GM21390 (cell line): ENCODE measurements at regions not wholly inside any gene's neighbourhood (a gene's known extent, or its start where the extent isn't known, plus 50 kb on each side); places are given as distances from the start of the nearest gene placed in this dataset.
"Not testable (repeated sequence)": the region's sequence is repeated elsewhere in the genome, so short reads cannot be mapped to it uniquely, and the experiment has no call there.

Experiments used
- ATAC-seq: cut with Tn5 transposase; IDR thresholded peaks from one replicate; pipeline ENCODE4 v1.9.1; 2021; ENCODE audit not compliant: unreplicated experiment

- no peak for ATAC-seq
These were observed 226.4 kb upstream of the MON1B start for GRCh38 chr16:76964464-76965154.

GRCh38 chr16:76970087-76970744 is 220.8 kb upstream of the MON1B start:
- no peak for ATAC-seq

- no peak for ATAC-seq
These were observed 220.3 kb upstream of the MON1B start for GRCh38 chr16:76970745-76971099.

- ATAC-seq: peak; percentile 96
These were observed 214.9 kb upstream of the MON1B start for GRCh38 chr16:76976101-76976500.

- no peak for ATAC-seq
These were observed 214.2 kb upstream of the MON1B start for GRCh38 chr16:76976756-76977155.

- no peak for ATAC-seq
These were observed 206.8 kb upstream of the MON1B start for GRCh38 chr16:76984196-76984595.

- no peak for ATAC-seq
These were observed 205.5 kb upstream of the MON1B start for GRCh38 chr16:76985392-76986045.

- ATAC-seq: no peak
These were observed 202.5 kb upstream of the MON1B start for GRCh38 chr16:76988526-76988925.

- ATAC-seq: no peak
These were observed 188.3 kb upstream of the MON1B start for GRCh38 chr16:77002644-77003043.

- no peak for ATAC-seq
These were observed 181.5 kb upstream of the MON1B start for GRCh38 chr16:77009453-77009852.

- no peak for ATAC-seq
These were observed 176.5 kb upstream of the MON1B start for GRCh38 chr16:77014441-77014840.

- no peak for ATAC-seq
These were observed 160.4 kb upstream of the MON1B start for GRCh38 chr16:77030600-77030999.

- ATAC-seq: no peak
These were observed 157.5 kb upstream of the MON1B start for GRCh38 chr16:77033516-77033915.

GRCh38 chr16:77035361-77035760 is 155.6 kb upstream of the MON1B start:
- ATAC-seq: no peak

- no peak for ATAC-seq
These were observed 153.2 kb upstream of the MON1B start for GRCh38 chr16:77037696-77038347.

- no peak for ATAC-seq
These were observed 149.5 kb upstream of the MON1B start for GRCh38 chr16:77041468-77041867.

- no peak for ATAC-seq
These were observed 147.9 kb upstream of the MON1B start for GRCh38 chr16:77043076-77043475.

- no peak for ATAC-seq
These were observed 144.8 kb upstream of the MON1B start for GRCh38 chr16:77046206-77046605.

GRCh38 chr16:77048085-77048484 is 142.9 kb upstream of the MON1B start:
- no peak for ATAC-seq

- no peak for ATAC-seq
These were observed 141.4 kb upstream of the MON1B start for GRCh38 chr16:77049577-77049976.

- ATAC-seq: not testable (repeated sequence)
These were observed 134.4 kb upstream of the MON1B start for GRCh38 chr16:77056597-77056996.
